GM18517 (cell line): ENCODE measurements at regions not wholly inside any gene's neighbourhood (a gene's known extent, or its start where the extent isn't known, plus 50 kb on each side); places are given as distances from the start of the nearest gene placed in this dataset.

Source experiments
- ATAC-seq: cut with Tn5 transposase; IDR thresholded peaks from one replicate; pipeline ENCODE4 v1.9.1; 2021; ENCODE audit warnings: mild to moderate bottlenecking, moderate library complexity; ENCODE audit not compliant: unreplicated experiment

DNA sequence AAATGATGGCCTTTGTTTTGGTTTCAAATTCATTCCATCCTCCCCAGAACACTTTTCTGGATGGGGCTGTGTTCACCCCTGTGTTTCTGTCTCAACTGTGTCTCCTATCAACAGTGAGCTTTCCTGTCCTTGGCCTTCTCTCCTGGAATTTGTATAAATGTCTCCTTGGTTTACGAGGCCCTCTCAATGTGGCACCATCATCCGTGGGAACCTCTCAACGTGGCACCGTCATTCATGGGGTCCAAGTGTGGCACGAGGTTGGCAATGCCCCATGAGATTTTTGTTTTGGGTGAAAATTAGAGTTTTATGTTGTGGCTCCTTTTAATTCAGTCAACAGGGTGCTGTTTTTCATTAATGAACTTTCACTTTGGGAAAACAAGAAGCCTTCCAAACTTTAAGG lies 280.7 kb upstream of the SALL3 start:
- no peak for ATAC-seq

DNA sequence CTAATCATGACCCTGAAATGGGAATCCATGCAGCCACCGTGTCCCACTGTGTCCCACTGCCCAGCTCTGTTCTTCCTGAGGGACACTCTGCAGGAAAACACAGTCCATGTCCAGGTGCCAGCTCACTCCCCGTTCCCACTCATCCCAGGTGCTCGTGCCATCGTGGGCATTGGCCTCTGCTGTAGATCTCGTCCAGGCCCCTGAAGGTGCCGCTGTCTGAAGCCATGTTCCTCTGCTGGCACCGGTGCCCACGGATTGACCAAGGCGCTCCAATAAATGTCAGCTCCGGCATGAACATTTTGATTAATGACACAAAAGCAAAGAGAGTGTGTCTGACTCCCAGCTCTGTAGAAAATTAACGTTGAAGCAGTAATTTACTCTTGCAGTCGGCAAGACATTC lies 280.1 kb upstream of the SALL3 start:
- no peak for ATAC-seq

DNA sequence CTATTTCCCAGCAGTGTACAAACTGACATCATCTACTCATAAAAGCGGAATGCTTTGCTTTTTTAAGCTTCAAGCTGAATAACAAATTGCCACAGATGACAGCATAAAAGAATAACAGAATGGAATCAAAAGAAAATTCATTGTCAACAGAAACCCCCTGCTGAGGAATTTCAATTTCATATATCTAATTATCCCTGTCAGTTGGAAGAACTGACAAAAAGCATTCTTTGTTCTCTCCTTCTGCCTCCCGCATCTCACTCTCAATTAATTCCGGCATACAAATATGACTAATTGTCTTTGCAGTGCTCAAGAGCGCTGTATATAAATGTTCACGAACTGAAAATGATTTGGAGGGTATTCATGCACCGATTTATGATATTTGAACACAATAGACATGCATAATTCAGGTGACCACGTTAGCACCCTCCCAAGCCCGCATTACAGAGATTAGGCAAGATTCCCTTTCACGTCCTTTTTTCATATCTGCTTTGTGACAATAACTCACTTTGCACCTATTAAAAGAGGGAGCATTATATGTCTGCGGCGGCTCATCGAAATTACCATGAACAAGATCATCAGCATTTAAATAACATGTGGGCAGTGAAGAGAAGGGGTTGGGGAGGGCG lies 277.7 kb upstream of the SALL3 start:
- no peak for ATAC-seq

DNA sequence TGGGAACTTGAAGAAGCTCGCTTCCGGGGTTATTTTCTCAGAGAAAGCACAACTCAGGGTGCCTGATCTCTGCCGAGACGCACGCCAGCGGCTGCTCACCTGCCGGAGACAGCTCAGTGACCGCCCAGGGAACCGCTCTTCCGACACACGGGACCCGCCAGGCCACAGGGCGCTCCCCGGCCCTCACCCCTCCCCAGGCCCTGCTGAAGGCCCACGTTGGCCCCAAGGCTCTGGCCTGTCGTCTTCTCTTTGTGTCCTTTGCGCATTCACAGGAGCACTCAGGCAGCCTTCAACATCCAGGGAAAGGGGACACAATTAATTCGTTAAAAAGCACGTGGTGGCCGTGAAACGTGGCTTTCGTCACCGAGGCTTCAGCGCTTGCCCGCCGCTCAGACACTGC lies 276.3 kb upstream of the SALL3 start:
- no peak for ATAC-seq

DNA sequence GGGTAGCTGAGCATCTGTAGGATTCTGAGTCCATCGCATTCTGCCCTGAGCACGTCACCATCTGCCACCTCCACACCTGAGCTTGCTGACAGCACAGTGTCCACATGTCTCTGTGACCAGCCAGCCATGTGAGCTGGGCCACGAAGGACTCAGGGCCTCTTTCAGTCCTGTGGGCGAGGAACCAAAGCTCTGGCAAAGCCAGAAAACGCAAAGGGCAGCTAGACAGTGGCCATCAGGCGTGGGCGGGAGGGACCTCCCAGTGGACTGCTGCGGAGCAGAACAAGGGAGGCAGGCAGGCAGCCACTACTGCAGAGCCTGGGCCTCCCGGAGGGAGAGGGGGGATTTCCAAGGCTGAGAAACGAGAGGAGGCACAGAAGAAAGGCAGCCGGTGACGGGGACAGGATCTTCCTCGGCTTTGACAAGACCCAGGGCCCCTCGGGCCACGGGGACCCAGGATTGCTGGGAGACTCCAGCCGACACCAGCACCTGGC lies 274.6 kb upstream of the SALL3 start:
- no peak for ATAC-seq

DNA sequence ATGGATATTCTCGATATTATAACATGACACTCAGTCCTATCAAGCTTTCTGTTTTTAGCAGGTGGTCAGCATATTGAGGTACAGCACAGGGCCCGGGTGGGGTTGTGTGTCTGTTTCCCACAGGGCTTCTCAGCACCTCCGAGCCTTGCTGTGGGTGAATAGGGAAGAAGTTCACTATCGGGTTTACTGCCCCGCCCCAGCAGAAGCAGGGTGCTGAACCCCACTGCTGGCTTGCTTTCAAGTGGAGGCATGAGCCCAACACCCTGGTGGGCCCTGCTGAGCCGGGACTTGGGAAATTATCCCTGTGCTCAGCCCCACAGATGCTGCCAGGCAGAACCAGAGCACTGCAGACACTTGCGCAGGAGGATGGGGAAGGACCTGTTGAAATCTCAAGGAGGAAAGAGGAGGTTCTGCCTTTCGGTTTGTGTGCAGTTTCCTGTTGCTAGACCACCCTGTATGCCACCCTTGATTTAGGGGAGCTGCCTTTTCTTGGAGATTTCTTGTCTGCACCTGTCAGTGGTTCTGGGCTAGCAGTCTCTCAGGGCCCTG lies 270.3 kb upstream of the SALL3 start:
- ATAC-seq, result no peak

DNA sequence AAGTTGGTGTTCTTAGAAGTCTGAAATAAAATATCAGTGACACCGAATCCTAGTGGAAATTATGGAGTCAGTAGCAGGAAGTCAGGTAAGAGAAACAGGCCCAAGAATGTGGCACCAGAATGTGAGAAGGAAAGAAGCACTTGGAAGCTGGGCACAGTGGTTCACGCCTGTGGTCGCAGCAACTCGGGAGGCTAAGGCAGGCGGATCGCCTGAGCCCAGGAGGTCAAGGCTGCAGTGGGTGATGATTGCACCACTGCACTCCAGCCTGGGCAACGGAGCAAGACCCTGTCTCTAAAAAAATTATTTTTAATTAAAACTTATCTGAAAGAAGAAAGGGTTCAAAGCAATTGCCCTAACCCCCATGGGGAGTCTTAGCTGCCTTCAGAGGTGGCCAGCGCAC lies 268.3 kb upstream of the SALL3 start:
- no peak for ATAC-seq

DNA sequence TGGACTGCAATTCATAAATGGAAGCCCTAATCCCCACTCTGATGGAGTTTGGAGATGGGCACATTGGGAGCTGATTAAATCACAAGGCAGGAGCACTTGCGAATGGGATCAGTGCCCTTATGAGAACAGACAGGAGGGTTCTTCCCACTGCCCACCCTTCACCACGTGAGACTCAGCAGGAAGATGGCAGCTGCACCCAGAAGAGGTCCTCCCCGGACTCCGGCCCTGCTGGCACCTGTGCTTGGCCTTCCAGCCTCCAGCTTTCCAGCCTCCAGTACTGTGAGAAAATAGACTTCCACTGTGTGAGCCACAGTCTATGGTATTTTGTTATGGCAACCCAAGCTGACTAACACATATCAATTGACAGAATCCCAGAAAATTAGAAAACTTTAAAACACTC lies 267.6 kb upstream of the SALL3 start:
- ATAC-seq, result no peak

DNA sequence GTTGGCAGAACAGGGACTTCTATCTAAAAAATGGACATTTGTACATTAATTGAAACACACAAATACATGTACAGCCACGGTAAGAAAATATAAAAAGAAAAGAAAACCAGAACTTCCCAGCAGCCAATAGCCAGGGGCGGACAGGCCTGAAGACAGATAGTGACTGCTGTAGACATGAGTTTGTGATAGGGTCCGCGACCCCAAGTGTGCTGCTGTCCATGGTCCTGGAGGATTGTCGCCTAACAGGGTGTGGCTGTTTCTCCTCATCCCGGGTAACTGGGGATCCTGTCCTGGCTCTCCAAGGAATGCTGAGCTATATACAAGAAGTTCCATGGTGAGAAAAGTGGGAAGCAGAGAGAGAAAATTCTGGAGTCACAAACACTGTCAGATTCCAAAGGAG lies 266.5 kb upstream of the SALL3 start:
- no peak for ATAC-seq

DNA sequence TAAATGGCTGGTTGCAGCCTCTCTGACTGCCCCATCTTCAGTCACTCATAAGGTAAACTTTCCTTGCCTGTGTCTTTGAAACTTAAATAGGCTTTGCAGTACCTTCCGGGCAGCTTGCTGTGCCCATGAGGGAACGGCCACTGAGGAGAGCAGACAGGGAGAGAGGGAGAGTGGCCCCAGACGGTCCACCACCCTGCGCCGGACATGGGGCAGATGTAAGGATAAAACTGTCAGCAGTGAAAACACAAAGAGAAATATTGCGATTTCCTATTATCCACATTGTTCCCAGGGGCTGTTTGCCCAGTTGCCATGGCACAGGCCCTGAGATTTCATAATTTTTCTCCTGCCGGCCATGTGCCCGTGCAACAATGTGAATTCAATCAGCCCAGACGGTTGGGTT lies 265.9 kb upstream of the SALL3 start:
- ATAC-seq, result no peak

DNA sequence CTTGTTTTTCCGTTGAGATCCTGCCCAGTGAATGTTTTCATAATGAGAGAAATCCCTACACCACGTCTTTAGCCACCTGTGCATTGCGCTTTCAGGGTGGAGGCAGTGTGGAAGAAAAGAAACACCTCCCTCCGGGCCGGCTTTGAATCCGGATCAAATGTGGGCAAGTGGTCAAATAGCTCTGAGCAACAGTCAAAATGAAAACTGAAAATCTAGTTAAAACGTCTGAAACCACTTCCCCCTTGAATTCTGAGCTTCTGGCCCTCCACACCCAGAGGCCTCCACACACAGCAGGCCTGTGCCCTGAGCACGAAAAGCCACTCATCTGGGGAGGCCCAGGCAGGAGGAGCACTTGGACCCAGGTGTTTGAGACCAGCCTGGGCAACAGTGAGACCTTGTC lies 263.6 kb upstream of the SALL3 start:
- ATAC-seq, result no peak

DNA sequence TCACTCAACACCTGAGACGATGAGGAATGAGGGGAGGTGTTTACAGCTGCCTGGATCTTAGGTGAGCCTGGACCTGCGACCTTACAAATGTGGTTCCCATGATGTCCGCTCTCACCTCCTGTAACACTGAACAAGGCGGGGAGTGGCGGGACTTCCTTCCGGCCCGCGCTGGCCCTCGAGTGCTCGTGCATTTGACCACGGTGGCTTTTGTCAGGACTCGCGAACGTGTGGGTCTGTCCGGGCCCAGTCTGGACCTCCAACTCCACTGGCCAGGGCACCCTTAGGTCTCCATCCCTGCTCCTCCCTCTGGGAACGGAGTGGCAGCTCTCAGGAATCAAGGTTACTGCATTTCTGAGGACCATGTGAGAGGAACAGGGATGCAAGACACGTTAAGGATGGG lies 263.0 kb upstream of the SALL3 start:
- ATAC-seq, result no peak

DNA sequence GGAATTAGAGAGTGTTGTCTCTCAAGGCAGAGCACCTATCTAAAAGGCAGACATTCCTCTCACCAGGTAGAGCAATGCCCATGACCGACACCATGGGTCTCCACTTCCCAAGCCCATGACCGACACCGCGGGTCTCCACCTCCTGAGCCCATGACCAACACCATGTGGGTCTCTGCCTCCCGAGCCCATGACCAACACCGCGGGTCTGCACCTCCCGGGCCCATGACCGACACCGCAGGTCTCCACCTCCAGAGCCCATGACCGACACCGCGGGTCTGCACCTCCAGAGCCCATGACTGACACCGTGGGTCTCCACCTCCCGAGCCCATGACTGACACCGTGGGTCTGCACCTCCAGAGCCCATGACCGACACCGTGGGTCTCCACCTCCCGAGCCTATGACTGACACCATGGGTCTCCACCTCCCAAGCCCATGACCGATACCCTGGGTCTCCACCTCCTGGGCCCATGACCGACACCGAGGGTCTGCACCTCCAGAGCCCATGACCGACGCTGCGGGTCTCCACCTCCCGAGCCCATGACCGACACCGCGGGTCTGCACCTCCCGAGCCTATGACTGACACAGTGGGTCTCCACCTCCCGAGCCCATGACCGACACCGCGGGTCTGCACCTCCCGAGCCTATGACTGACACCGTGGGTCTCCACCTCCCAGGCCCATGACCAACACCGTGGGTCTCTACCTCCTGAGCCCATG lies 262.4 kb upstream of the SALL3 start:
- no peak for ATAC-seq

DNA sequence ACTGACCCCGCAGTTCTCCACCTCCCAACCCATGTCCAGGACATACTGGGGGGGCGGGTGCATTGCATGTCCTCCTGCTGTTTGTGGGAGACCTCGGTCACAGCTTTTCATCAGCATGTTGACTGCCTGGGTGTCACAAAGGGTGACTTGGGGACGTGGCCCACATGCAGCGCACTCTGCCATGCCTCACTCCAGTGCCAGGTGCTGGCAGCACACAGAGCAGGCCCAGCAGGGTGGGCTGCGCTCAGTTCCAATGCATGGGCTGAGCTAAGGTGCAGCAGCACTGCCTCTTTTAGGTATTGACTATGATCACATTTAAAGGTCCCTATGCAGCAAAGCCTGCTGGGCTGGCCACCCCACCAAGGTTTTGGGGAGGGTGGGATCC lies 261.9 kb upstream of the SALL3 start:
- ATAC-seq, result no peak

DNA sequence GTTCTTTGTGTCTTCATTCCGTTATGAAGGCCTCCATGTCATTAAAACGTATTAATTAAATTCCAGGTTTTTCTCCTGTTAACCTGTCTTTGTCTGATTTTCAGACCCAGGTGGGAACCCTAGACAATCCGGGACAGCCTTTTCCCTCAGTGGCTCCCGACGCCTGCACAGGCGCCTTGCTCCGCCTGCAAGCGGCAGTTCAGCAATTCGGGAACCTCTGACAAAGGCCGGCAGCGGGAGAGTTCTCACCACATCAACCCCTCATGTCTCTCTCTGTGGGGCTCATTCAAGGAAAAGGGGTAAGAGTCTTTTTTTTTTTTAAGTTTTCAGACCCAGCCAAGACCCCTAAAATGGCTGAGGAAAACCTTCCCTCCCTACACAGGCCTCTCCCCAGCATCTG lies 259.8 kb upstream of the SALL3 start:
- no peak for ATAC-seq

DNA sequence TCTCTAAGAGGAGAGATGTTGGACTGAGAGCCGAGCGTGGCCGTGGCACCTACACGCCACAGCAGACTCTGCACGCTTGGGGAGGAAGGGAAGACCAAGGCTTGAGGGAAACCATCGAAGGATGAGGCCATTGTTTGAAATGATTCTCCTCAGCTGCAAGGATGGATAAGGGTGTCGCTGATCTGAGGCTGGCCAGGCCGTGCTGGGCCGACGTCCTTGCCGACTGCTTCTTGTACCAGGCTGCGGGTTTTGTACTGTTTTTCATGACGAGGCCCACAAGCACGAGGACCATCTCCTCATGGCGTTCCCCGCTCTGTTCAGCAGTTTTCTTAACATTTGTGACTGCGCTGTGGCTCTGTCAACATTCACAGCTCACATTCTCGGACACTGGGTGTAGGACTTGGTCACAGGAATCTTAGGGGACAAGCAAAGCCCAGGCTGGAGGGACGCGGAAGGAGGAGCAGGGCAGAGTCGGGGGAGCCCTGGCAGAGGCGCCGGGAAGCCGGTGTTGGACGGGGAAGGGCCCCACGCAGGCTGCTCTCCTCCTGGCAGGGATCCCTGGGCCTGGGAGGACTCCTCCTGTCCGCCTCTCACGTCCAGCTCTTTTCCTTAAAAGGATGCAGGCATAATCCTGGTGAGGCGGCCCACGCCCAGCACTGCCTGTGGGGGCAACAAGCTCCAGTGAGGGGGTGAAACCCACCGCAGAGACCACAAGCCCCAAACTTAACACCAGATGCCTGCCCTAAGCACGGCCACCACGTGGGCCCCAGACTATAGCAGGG lies 259.0 kb upstream of the SALL3 start:
- no peak for ATAC-seq

DNA sequence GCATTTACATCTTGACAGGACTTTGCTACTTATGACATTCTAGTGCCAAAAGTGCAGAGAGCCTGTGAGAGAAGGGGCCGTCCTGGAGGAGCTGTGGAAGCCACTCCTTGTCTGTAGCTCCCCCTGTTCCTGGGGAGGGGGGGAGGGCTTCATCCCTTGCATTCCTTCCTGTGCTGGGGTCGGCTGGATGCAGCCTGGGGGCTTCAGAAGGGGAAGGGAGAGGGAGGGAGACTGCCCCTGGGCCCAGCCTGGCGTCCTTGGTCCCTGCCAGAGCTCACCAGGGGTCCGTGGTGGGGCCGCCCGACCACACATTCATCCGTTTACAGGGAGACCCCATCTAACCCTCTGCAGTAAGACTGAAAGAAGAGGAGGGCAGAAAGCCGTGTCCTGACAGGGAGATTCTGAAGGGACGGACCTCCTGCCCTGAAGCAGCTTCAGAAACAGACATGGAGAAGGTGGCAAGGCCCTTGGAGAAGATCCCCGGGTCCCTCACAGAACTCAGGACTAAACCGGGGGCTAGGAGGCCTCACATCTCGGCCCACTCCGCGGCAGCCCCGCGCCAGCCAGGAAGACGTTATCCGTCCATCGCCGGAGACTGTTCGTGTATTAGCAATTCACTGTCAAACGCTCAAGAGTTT lies 258.3 kb upstream of the SALL3 start:
- no peak for ATAC-seq

DNA sequence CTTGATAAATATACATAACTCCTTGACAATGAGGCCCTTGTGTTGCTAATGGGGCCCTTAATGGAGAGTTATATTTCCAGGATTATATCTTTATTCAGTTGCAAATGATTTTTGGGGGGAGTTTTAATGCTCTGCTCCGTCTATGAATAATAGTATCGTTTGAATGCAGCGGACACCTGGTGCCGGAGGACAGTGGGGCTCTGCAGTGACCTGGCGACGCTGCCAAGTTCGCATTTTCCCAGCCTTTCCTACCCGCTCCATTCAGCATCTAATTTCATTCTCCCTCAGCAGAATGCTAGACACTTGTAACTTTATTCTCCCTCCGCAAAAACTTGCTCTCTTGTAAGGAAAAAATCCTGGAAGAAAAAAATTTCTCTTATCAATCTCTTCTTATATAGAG lies 257.6 kb upstream of the SALL3 start:
- ATAC-seq, result no peak

DNA sequence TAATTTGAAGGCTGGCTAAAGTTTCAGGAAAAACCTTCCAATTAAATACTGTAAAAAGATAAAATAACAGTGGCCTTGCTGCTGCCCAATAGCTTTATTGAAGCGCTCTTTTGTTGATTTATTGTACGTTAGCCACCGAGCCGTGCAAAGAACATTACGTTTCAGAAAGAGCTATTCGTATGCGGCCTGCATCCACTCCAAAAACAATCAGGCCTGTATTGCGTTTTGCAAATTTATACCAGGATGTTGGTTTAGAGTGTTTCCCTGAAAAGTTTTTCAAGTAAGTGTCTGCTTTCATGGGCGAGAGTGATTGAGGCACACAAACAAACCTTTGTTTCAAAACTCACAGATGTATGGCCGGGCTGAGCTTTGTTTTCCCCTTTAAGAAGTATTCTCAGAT lies 257.2 kb upstream of the SALL3 start:
- ATAC-seq, result no peak

DNA sequence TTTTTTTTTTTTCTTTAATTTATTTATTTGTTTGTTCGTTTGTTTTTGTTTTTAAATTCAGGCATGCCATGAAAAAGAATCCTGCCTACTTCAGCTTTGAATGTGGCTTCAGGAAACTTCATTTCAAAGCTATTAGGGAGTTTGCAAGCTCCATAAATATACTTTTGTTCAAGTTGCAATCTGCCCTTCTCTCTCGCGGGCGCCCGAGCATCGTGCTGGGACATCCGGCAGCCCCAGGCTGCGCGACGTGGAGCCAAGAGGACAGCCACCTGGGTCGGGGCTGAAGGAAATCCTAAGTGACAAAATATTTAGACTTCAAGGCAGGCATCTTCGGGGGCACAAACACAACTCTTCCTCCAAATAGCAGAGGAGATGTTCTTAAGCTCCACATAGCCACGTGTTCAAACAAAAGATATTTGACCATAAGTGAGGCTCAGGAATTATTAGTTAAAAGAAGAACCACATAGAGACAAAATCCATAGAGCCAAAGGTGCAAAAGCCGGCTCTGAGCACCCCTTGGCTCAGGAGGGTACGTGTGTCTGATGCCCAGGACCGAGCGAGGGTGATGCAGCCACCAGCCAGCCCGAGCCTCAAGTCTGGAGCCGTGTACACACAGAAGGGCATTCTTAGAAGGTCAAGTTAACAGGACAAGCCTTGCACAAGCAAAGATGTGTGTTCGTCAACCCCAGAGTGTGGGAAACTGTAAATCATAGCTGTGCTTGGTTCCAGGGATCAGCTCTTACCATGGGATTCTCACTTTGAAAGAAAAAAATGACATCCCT lies 256.5 kb upstream of the SALL3 start:
- ATAC-seq, result no peak
